GM20000 (cell line): ENCODE measurements at regions not wholly inside any gene's neighbourhood (a gene's known extent, or its start where the extent isn't known, plus 50 kb on each side); places are given as distances from the start of the nearest gene placed in this dataset.

Experiments
- DNase-seq: peaks from one replicate; pipeline ENCODE4 v3.0.0; 2012; ENCODE audit warnings: low spot score
- TF ChIP-seq, protein P1 (sequence below): IDR thresholded peaks from 2 replicates; pipeline ENCODE4 v1.5.1; 2012; ENCODE audit warnings: mild to moderate bottlenecking, control low read depth; ENCODE audit errors: extremely low read depth, missing control alignments

DNA sequence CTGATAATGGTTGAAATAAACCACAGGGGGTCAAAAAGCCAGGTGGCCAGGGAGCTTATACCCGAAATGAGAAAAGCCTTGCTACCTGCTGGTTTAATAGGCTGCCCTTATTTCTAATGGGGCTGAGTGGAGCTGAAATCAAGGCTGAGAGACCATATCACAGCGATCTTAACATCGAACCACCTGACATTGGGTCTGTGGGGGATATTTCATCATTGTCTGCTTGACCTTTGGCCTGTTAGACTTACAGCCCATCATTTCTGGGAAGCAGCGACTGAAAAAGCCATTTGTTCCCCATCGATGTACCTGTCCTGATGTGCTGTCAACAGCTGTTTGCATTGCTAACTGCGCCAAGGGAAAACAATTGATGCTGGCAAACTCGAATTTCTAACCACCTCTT is 199.7 kb upstream of the SLC14A2 start:
- TF ChIP-seq, protein P1, sequence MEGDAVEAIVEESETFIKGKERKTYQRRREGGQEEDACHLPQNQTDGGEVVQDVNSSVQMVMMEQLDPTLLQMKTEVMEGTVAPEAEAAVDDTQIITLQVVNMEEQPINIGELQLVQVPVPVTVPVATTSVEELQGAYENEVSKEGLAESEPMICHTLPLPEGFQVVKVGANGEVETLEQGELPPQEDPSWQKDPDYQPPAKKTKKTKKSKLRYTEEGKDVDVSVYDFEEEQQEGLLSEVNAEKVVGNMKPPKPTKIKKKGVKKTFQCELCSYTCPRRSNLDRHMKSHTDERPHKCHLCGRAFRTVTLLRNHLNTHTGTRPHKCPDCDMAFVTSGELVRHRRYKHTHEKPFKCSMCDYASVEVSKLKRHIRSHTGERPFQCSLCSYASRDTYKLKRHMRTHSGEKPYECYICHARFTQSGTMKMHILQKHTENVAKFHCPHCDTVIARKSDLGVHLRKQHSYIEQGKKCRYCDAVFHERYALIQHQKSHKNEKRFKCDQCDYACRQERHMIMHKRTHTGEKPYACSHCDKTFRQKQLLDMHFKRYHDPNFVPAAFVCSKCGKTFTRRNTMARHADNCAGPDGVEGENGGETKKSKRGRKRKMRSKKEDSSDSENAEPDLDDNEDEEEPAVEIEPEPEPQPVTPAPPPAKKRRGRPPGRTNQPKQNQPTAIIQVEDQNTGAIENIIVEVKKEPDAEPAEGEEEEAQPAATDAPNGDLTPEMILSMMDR = no peak
- no peak for DNase-seq

DNA sequence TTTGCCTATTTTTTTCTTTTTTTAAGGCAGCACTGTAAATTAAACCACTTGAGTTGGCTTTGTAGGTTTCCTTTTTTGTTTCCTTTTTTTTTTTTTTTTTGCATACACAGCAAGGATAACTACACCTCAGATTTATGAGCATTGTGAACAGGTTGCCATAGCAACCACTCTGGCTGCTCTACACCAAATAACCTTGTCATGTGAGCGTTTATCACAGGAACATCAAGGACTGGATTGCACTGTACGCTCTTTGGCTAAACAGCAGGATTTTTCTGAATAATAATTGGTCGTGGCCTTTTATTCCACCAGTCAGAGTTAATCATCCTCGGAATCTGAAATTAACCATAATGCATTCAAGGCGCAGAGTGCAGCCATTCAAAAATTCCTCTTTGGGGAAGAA is 199.1 kb upstream of the SLC14A2 start:
- DNase-seq = no peak
- TF ChIP-seq, protein P1 = no peak

DNA sequence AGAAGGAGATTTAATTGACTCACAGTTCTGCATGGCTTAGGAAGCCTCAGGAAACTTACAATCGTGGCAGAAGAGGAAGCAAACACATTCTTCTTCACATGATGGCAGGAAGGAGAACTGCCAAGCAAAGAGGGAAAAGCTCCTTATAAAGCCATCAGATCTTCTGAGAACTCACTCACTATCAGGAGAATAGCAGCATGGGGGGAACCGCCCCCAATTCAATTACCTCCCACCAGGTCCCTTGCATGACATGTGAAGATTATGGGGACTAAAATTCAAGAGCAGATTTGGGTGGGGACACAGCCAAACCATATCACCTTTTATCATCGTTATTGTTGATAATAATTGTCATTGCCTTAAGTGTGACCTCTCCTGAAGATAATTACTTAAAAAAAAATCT is 197.9 kb upstream of the SLC14A2 start:
- TF ChIP-seq, protein P1 = no peak
- DNase-seq = no peak

DNA sequence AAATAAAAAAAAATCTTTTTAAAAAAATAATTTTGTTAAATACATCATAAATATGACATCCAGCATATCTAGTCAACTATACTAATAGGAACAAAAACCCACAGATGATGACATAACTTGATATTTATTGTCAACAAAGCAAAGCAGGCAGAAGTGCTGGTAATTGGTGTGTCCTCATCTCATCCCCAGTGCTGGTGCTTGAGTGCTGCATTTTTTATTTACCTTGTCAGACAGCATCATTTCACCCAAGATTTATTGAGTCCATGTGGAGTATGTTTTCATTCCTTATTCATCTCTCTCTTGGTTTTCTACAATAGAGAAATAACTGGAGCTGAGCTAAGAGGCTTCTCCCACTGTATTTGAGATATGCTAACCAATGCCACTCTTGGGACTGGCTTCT is 191.6 kb upstream of the SLC14A2 start:
- TF ChIP-seq, protein P1 = no peak
- DNase-seq = no peak

DNA sequence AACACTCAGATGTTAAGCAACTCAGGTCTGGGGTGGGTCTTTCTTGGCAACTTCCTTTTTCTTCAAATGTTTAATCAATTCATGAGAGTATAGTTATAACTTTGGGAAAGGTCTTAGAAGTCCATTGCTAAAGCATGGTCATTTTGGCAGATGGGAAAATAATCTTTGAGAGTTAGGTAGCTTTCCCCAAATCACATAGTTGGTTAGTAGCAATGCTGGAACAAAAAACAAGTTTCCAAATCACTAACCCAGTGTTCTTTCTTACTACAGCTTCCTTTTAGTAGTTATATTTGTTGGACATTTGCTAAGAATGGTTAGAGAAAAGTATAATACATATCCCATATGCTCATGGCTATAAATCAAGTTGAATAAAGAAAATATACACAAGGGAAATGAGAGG is 185.2 kb upstream of the SLC14A2 start:
- no peak for DNase-seq
- TF ChIP-seq, protein P1 = no peak

DNA sequence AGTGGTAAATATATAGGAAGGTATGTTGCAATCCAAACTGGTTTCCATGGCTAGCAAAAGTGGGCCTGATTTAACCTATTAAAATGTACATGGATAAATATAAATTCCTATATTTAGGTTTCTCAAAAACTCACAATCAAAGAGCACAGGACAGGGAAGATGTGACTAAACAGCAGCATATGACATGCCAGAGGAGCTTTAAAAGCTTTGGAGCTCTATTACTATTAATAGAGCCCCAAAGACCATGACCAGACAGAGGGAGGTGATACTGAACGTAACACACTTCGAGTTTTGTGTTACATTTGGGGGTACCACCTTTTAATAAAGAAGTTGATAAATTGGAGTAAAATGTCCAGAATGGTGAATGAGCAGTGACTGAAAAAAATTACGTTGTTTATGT is 179.5 kb upstream of the SLC14A2 start:
- TF ChIP-seq, protein P1 = no peak
- DNase-seq = no peak

DNA sequence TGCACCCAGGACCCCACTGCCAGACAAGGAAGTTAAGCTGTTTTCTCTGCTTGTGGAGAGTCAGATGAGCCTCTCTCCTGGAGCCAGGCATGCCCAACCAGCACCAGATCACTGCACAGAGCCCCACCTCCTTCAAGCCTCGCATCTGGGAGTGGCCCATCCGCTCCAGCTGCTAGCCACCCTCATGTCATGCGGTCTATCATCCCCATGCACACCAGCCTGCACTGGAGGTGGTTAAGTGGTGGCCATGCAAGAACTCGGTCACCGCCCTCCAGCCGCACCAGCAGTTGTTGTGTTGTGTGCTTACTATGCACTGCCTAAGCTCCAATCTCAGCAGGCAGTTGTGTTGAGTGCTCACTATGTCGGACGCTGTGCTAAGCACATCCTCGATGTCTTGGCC is 177.9 kb upstream of the SLC14A2 start:
- TF ChIP-seq, protein P1 = no peak

More for the DNA sequence above, 177.9 kb upstream of the SLC14A2 start:
- DNase-seq = no peak
